ENCODE measurements at regions not wholly inside any gene's neighbourhood (a gene's known extent, or its start where the extent isn't known, plus 50 kb on each side); places are given as distances from the start of the nearest gene placed in this dataset.
"Not testable (repeated sequence)": the region's sequence is repeated elsewhere in the genome, so short reads cannot be mapped to it uniquely, and the experiment has no call there.

DNA sequence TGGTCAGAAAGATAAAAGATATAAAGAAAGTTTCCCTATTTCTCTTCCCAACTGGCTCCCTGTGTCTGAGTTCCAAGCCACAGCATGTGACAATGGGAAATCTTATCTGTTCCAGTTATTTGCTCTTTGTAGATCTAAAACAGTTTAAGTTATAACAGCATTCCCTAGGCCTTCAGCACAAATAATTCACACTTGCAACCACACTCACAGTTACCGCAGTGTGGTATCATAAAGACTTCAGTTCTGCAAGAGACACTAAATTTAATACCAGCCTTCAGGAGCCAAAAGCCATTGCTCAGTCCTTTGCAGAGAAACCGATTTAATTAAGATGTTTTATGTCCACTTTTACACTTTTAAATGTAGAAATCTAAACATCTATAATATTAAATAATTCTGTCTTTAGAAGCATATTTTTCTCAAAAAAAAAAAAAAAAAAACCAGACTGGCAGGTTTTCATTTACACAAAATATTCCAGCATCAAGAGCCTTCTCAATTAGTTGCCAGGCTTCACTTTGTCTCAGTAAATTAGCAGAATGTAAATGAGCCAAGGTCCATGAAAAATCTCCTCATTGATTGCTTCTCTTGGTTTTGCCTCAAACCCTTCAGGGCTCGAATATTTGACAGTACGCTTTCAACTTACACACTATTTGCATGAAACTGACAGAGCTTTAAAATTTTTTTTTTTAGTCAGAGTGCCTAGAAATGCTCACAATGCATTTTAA is 300.0 kb upstream of the DDI1 start:
- DNase-seq (ENCODE audit: low read depth): no peak
- TF ChIP-seq CTCF (IDR thresholded peaks at IDR 0.05; ENCODE audit: control insufficient read depth, extremely low read depth, insufficient read depth): no peak
- H3K4me3 ChIP-seq (ENCODE audit: low read depth, low read length): no peak overlapping the region

GRCh38 chr11:103737037-103737622 is 299.3 kb upstream of the DDI1 start:
- no peak for DNase-seq (ENCODE audit: low read depth)
- H3K4me3 ChIP-seq (ENCODE audit: low read depth, low read length): no peak overlapping the region
- no peak for TF ChIP-seq CTCF (IDR thresholded peaks at IDR 0.05; ENCODE audit: control insufficient read depth, extremely low read depth, insufficient read depth)

- H3K4me3 ChIP-seq (ENCODE audit: low read depth, low read length): no peak overlapping the region
- no peak for TF ChIP-seq CTCF (IDR thresholded peaks at IDR 0.05; ENCODE audit: control insufficient read depth, extremely low read depth, insufficient read depth)
- DNase-seq (ENCODE audit: low read depth): no peak
These were observed 298.7 kb upstream of the DDI1 start for GRCh38 chr11:103737747-103738146.

DNA sequence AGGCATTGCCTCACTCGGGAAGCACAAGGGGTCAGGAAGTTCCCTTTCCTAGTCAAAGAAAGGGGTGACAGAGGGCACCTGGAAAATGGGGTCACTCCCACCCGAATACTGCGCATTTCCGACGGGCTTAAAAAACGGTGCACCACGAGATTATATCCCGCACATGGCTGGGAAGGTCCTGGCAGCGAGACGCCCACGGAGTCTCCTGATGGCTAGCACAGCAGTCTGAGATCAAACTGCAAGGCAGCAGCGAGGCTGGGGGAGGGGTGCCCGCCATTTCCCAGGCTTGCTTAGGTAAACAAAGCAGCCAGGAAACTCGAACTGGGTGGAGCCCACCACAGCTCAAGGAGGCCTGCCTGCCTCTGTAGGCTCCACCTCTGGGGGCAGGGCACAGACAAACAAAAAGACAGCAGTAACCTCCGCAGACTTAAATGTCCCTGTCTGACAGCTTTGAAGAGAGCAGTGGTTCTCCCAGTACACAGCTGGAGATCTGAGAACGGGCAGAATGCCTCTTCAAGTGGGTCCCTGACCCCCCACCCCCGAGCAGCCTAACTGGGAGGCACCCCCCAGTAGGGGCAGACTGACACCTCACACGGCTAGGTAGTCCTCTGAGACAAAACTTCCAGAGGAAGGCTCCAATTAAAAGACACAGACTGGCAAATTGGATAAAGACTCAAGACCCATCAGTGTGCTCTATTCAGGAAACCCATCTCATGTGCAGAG is 297.2 kb upstream of the DDI1 start:
- DNase-seq (ENCODE audit: low read depth); H3K4me3 ChIP-seq (ENCODE audit: low read depth, low read length): not testable (repeated sequence)

GRCh38 chr11:103744496-103745153 is 291.8 kb upstream of the DDI1 start:
- TF ChIP-seq CTCF (IDR thresholded peaks at IDR 0.05; ENCODE audit: control insufficient read depth, extremely low read depth, insufficient read depth): no peak
- H3K4me3 ChIP-seq (ENCODE audit: low read depth, low read length): no peak overlapping the region
- no peak for DNase-seq (ENCODE audit: low read depth)

- no peak for DNase-seq (ENCODE audit: low read depth)
- no peak for TF ChIP-seq CTCF (IDR thresholded peaks at IDR 0.05; ENCODE audit: control insufficient read depth, extremely low read depth, insufficient read depth)
- no peak overlapping the region for H3K4me3 ChIP-seq (ENCODE audit: low read depth, low read length)
These were observed 287.3 kb upstream of the DDI1 start for GRCh38 chr11:103749158-103749557.

DNA sequence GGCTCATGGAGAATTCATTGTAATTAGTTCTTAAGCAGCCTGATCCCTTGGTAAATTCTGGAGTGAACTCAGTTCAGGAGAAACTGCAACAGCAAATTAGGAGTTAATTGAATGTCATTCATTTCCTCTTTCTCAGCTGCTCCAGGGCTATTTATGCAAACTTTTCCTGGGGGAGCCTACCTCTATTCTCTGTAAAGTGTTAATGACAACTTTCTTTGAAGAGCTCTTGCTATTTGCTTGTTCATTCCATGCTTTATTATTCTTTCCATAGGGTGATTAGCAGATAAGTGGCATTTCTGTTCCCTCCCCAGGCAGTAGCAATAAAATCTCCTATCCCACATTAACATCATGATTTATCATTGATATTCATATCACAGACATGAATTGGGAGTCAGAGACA is 267.6 kb upstream of the DDI1 start:
- DNase-seq (ENCODE audit: low read depth): no peak
- no peak for TF ChIP-seq CTCF (IDR thresholded peaks at IDR 0.05; ENCODE audit: control insufficient read depth, extremely low read depth, insufficient read depth)
- H3K4me3 ChIP-seq (ENCODE audit: low read depth, low read length): no peak overlapping the region
